Fibroblast of lung (primary cell): ENCODE measurements at regions not wholly inside any gene's neighbourhood (a gene's known extent, or its start where the extent isn't known, plus 50 kb on each side); places are given as distances from the start of the nearest gene placed in this dataset.

Source experiments
- CTCF ChIP-seq, 2 donors: IDR thresholded peaks in 1 of 2; conservative IDR thresholded peaks in 1 of 2; 1 replicate in 1 of 2; 2 replicates in 1 of 2; pipeline ENCODE4 v1.5.1; 2011 to 2012; ENCODE audit warnings: low read length in 2 of 2, control low read depth in 1 of 2, inconsistent platforms in 1 of 2, low read depth in 1 of 2, mild to moderate bottlenecking in 1 of 2
- EZH2 ChIP-seq: IDR thresholded peaks from 2 replicates; pipeline ENCODE4 v1.5.1; 2012; ENCODE audit warnings: low read length, control low read depth, mild to moderate bottlenecking; ENCODE audit errors: missing control alignments

GRCh38 chr3:104855702-104856101 is 511.0 kb upstream of the ALCAM start:
- TF ChIP-seq CTCF (conservative IDR thresholded peaks at IDR 0.05 in 1 of 2, IDR thresholded peaks at IDR 0.05 in 1 of 2; ENCODE audit: low read depth in 1 of 2, low read length in 2 of 2) (no peak), EZH2 (no peak)
